ENCODE measurements at regions not wholly inside any gene's neighbourhood (a gene's known extent, or its start where the extent isn't known, plus 50 kb on each side); places are given as distances from the start of the nearest gene placed in this dataset.
A peak's percentile ranks its signal among the peaks of the same experiment; 100 is the strongest.

DNA sequence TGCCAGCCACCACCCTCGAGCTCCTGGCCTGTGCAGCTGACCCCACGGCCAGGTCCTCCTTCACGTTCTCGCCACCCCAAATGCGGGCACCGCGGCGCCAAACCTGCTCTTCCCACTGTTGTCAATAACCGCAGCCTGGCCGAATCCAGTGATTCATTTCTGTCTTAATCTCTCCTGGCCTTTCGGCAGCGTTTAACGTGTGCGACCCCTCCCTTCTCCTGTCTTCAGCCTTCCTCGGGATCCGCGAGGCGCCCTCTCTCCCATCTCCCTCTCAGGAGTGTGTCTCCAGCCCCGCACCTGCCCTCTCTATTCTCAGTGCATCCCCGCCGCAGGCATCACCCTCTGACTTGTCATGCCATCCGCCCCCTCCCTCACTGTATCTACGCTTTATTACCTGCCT is 91.4 kb downstream of the THBS2 start:
- no peak for TF ChIP-seq POLR2A (IDR thresholded peaks at IDR 0.05)
- TF ChIP-seq, protein P1, sequence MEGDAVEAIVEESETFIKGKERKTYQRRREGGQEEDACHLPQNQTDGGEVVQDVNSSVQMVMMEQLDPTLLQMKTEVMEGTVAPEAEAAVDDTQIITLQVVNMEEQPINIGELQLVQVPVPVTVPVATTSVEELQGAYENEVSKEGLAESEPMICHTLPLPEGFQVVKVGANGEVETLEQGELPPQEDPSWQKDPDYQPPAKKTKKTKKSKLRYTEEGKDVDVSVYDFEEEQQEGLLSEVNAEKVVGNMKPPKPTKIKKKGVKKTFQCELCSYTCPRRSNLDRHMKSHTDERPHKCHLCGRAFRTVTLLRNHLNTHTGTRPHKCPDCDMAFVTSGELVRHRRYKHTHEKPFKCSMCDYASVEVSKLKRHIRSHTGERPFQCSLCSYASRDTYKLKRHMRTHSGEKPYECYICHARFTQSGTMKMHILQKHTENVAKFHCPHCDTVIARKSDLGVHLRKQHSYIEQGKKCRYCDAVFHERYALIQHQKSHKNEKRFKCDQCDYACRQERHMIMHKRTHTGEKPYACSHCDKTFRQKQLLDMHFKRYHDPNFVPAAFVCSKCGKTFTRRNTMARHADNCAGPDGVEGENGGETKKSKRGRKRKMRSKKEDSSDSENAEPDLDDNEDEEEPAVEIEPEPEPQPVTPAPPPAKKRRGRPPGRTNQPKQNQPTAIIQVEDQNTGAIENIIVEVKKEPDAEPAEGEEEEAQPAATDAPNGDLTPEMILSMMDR (IDR thresholded peaks at IDR 0.05), result no peak
- peak in 1 of 2 donors; percentile 85 for DNase-seq (ENCODE audit: low spot score in 2 of 2)
- intact Hi-C loops (cut with DNase I; ENCODE audit: low total_unique reads), result no loop called here
- WGBS, 2 donors, result 79% methylated on average over 23 of the region's 23 CpGs
- no peak overlapping the region for H3K4me3 ChIP-seq (ENCODE audit: low read depth, poor library complexity, severe bottlenecking)

DNA sequence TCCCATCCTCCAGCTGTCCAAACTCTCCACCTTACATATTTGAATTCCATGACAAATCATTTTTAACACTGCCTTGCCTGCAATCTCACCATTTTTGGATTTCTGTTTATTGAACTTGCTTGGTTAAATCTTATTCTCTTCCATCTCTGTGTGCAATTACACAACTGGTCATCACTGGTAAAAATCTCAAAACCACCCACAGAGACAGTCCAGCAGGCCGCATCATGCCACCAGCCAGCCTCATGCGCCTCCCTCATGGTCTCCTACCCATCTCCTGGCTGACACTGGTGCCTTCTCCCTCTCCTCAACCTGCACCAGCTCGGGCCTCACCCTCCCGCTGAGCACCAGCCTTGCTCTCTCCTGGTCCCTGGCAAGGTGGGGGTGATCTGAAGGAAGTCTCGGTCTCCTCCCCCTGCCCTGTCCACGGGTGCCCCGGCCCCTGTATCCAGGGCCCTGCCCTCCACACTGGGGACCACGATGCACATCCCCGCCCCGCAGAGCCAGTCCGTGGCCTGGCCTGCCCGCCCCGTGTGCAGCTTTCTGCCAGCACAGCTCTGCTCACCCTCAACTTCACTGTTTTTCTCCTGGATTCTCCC is 92.0 kb downstream of the THBS2 start:
- 77 to 86% methylated on average over 11 to 13 of the region's 13 CpGs for WGBS, 2 donors
- no peak for TF ChIP-seq POLR2A (IDR thresholded peaks at IDR 0.05)
- TF ChIP-seq, protein P1 (IDR thresholded peaks at IDR 0.05), result no peak
- intact Hi-C loops (cut with DNase I; ENCODE audit: low total_unique reads), result no loop called here
- no peak overlapping the region for H3K4me3 ChIP-seq (ENCODE audit: low read depth, poor library complexity, severe bottlenecking)
- peak in 1 of 2 donors; percentile 86 for DNase-seq (ENCODE audit: low spot score in 2 of 2)

DNA sequence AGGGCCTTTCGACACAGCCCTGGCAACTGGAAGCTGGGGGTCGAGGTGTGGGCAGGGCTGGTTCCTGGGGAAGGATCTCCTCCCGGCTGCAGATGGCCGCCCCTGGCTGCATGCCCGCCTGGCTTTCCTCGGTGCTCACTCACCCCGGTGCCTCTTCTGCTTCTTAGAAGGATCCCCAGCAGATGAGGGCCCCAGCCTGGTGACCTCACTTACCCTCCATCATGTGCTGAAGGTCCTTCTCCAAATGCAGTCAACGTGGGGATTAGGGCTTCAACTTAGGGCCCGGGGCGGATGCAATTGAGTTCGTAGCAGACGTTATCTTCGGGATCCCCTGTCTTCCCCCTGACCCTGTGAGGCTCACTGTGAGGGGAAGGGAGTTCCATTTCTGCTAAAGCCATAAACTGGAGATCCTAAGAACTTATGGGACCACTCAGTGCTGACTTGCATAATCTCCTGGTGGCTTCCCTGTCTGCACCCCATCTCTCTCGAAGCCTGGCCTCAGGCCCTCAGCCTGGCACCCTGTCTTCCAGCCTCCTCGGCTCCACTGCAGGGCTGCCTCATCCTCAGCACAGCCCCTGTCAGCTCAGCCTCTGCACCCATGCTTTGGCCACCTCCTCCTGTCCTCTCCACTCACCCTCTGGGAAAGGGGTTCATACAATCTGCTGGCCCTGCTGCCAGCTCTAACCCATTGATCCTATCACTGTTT is 92.6 kb downstream of the THBS2 start:
- peak in 1 of 2 donors; percentile 85 for DNase-seq (ENCODE audit: low spot score in 2 of 2)
- intact Hi-C loops (cut with DNase I; ENCODE audit: low total_unique reads), result no loop called here
- H3K4me3 ChIP-seq (ENCODE audit: low read depth, poor library complexity, severe bottlenecking), result no peak overlapping the region
- 87 to 91% methylated on average over 15 of the region's 15 CpGs for WGBS, 2 donors
- TF ChIP-seq, protein P1 (IDR thresholded peaks at IDR 0.05), result no peak
- no peak for TF ChIP-seq POLR2A (IDR thresholded peaks at IDR 0.05)

DNA sequence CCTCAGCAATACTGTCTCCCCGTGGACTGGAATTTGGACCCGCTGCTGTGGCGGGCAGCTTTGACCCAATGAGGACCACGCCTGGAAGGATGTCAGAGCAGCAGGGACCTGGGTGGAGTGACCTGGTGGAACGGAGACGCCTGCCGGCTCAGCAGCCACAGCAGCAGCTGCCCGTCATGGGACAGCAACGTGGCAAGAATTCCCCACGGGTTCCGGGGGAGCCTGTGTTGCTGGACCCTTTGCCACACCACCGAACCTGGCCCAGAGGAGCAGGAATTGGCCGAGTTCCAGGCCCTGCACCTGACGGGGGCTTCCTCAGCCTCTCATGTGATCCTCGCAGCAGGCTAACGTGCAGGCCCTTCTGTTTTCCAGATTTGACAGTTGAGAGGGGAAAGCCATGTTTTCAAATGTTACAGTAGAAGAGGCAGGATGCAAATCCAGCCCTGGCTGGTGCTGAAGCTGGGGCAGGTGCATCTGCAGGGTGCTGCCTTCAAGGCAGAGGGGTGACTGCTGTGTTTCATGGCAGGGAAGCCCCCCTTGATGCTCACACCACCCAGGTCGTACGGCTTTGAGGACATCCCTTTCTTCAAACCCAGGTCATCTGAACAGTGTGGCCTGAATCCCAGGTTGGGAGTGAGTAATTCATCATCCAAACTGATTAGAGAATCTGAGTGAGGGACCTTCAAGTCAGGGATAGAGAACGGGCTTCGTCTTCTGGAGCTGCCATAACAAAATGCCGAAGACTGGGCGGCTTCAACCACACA is 93.4 kb downstream of the THBS2 start:
- no peak overlapping the region for H3K4me3 ChIP-seq (ENCODE audit: low read depth, poor library complexity, severe bottlenecking)
- intact Hi-C loops (cut with DNase I; ENCODE audit: low total_unique reads), result no loop called here
- TF ChIP-seq POLR2A (IDR thresholded peaks at IDR 0.05), result no peak
- TF ChIP-seq, protein P1 (IDR thresholded peaks at IDR 0.05), result no peak
- WGBS, 2 donors, result 84 to 91% methylated on average over 20 to 22 of the region's 22 CpGs
- DNase-seq (ENCODE audit: low spot score in 2 of 2), result no peak

DNA sequence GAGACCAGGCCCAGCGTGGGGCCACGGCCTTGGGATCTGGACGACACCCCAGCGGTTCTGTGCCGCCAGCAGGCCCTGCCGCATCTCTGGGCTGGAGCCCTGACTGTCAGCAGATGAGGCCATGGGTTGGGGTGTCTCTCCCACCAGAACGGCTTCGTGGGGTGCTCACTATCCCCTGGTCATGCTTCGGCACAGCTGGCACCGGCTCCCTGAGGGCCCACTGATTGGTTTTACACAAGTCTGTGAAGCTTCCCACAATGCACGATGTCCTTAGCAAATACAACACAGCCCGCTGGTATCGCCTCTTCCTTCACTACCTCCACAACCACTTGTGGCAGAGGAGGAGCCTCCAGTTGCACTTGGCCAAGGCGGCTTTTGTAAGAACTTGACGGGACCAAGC is 94.3 kb downstream of the THBS2 start:
- H3K4me3 ChIP-seq (ENCODE audit: low read depth, poor library complexity, severe bottlenecking), result no peak overlapping the region
- no peak for DNase-seq (ENCODE audit: low spot score in 2 of 2)
- intact Hi-C loops (cut with DNase I; ENCODE audit: low total_unique reads), result no loop called here
- TF ChIP-seq, protein P1 (IDR thresholded peaks at IDR 0.05), result no peak
- no peak for TF ChIP-seq POLR2A (IDR thresholded peaks at IDR 0.05)
- 93 to 98% methylated on average over 15 of the region's 15 CpGs for WGBS, 2 donors
